H7 (cell line): ENCODE measurements at regions not wholly inside any gene's neighbourhood (a gene's known extent, or its start where the extent isn't known, plus 50 kb on each side); places are given as distances from the start of the nearest gene placed in this dataset.
"Not testable (repeated sequence)": the region's sequence is repeated elsewhere in the genome, so short reads cannot be mapped to it uniquely, and the experiment has no call there.

Experiments used
- DNase-seq: peaks from one replicate; pipeline ENCODE4 v3.0.0; 2012
- H3K27me3 ChIP-seq: 2 replicates; pipeline ENCODE4 v1.6.0; 2011; ENCODE audit warnings: mild to moderate bottlenecking, low read length; ENCODE audit not compliant: control insufficient read depth, insufficient read depth
- H3K36me3 ChIP-seq: replicated peaks from 2 replicates; pipeline ENCODE4 v1.5.1; 2011; ENCODE audit warnings: low read length; ENCODE audit not compliant: control insufficient read depth, insufficient read depth
- H3K4me3 ChIP-seq: 2 replicates; pipeline ENCODE4 v1.5.1; 2011; ENCODE audit warnings: low read depth, mild to moderate bottlenecking, control low read depth, low read length, moderate library complexity; ENCODE audit not compliant: insufficient read depth

- DNase-seq = peak; percentile 52
- Histone ChIP-seq H3K36me3 (no peaks in the 10 kb centered on the region), H3K27me3 (no peaks in the 10 kb centered on the region), H3K4me3 (no peak overlapping the region)
Observed at GRCh38 chr4:146124023-146124680, 51.4 kb upstream of the LSM6 start.

- DNase-seq = no peak
- H3K4me3 ChIP-seq = no peak overlapping the region
- no peaks in the 10 kb centered on the region for H3K36me3 ChIP-seq
- H3K27me3 ChIP-seq = no peaks in the 10 kb centered on the region
Observed at GRCh38 chr4:146123231-146123630, 52.3 kb upstream of the LSM6 start.

GRCh38 chr4:146122398-146122797, 53.1 kb upstream of the LSM6 start:
- Histone ChIP-seq H3K4me3 (no peak overlapping the region), H3K36me3 (no peaks in the 10 kb centered on the region), H3K27me3 (no peaks in the 10 kb centered on the region)
- DNase-seq = no peak

- Histone ChIP-seq H3K36me3 (no peaks in the 10 kb centered on the region), H3K27me3 (no peaks in the 10 kb centered on the region), H3K4me3 (no peak overlapping the region)
- no peak for DNase-seq
Observed at GRCh38 chr4:146121757-146122156, 53.8 kb upstream of the LSM6 start.

GRCh38 chr4:146119845-146120404, 55.6 kb upstream of the LSM6 start:
- no peaks in the 10 kb centered on the region for H3K36me3 ChIP-seq
- DNase-seq = no peak
- no peak overlapping the region for H3K4me3 ChIP-seq
- no peaks in the 10 kb centered on the region for H3K27me3 ChIP-seq

GRCh38 chr4:146114066-146114465, 61.5 kb upstream of the LSM6 start:
- Histone ChIP-seq H3K4me3 (no peak overlapping the region), H3K27me3 (no peaks in the 10 kb centered on the region), H3K36me3 (no peaks in the 10 kb centered on the region)
- DNase-seq = no peak

- Histone ChIP-seq H3K36me3 (no peaks in the 10 kb centered on the region), H3K4me3 (no peak overlapping the region), H3K27me3 (no peaks in the 10 kb centered on the region)
- DNase-seq = no peak
Observed at GRCh38 chr4:146113171-146113570, 62.3 kb upstream of the LSM6 start.

- no peak for DNase-seq
- H3K36me3 ChIP-seq = no peaks in the 10 kb centered on the region
Observed at GRCh38 chr4:146112389-146112788, 63.1 kb upstream of the LSM6 start.

GRCh38 chr4:146110871-146111485, 64.5 kb upstream of the LSM6 start:
- no peaks in the 10 kb centered on the region for H3K27me3 ChIP-seq
- H3K36me3 ChIP-seq = no peaks in the 10 kb centered on the region
- DNase-seq = no peak
- H3K4me3 ChIP-seq = no peak overlapping the region

More at GRCh38 chr4:146112389-146112788, 63.1 kb upstream of the LSM6 start:
- Histone ChIP-seq H3K4me3 (no peak overlapping the region), H3K27me3 (no peaks in the 10 kb centered on the region)

- no peak for DNase-seq
- Histone ChIP-seq H3K36me3 (no peaks in the 10 kb centered on the region), H3K4me3 (no peak overlapping the region), H3K27me3 (no peaks in the 10 kb centered on the region)
Observed at GRCh38 chr4:146108756-146109155, 66.8 kb upstream of the LSM6 start.

- no peak for DNase-seq
- no peaks in the 10 kb centered on the region for H3K27me3 ChIP-seq
- no peaks in the 10 kb centered on the region for H3K36me3 ChIP-seq
- H3K4me3 ChIP-seq = no peak overlapping the region
Observed at GRCh38 chr4:146107587-146108240, 67.8 kb upstream of the LSM6 start.

GRCh38 chr4:146105464-146105863, 70.1 kb upstream of the LSM6 start:
- no peak for DNase-seq
- H3K27me3 ChIP-seq = no peaks in the 10 kb centered on the region
- no peak overlapping the region for H3K4me3 ChIP-seq
- H3K36me3 ChIP-seq = no peaks in the 10 kb centered on the region

GRCh38 chr4:146104541-146104940, 71.0 kb upstream of the LSM6 start:
- no peaks in the 10 kb centered on the region for H3K27me3 ChIP-seq
- no peaks in the 10 kb centered on the region for H3K36me3 ChIP-seq
- DNase-seq = no peak
- no peak overlapping the region for H3K4me3 ChIP-seq

GRCh38 chr4:146104052-146104451, 71.5 kb upstream of the LSM6 start:
- H3K4me3 ChIP-seq, H3K36me3 ChIP-seq, H3K27me3 ChIP-seq, DNase-seq: not testable (repeated sequence)

- DNase-seq = no peak
- no peak overlapping the region for H3K4me3 ChIP-seq
- no peaks in the 10 kb centered on the region for H3K36me3 ChIP-seq
- H3K27me3 ChIP-seq = no peaks in the 10 kb centered on the region
Observed at GRCh38 chr4:146099585-146099984, 75.9 kb upstream of the LSM6 start.
